ENCODE measurements at regions not wholly inside any gene's neighbourhood (a gene's known extent, or its start where the extent isn't known, plus 50 kb on each side); places are given as distances from the start of the nearest gene placed in this dataset.
"Not testable (repeated sequence)": the region's sequence is repeated elsewhere in the genome, so short reads cannot be mapped to it uniquely, and the experiment has no call there.

- DNase-seq (ENCODE audit: low read depth, low spot score), result no peak
- in situ Hi-C loops (cut with HindIII; ENCODE audit: low pct_unique_long_range_greater_than_20kb, low sequenced_read_pairs), result no loop called here
Observed at GRCh38 chr11:70900540-70900939, 351.8 kb downstream of the SHANK2 start.

- in situ Hi-C loops (cut with HindIII; ENCODE audit: low pct_unique_long_range_greater_than_20kb, low sequenced_read_pairs), result no loop called here
- DNase-seq (ENCODE audit: low read depth, low spot score), result no peak
Observed at GRCh38 chr11:70901951-70902521, 350.3 kb downstream of the SHANK2 start.

- in situ Hi-C loops (cut with HindIII; ENCODE audit: low pct_unique_long_range_greater_than_20kb, low sequenced_read_pairs); DNase-seq (ENCODE audit: low read depth, low spot score): not testable (repeated sequence)
Observed at GRCh38 chr11:70903229-70903628, 349.1 kb downstream of the SHANK2 start.

DNA sequence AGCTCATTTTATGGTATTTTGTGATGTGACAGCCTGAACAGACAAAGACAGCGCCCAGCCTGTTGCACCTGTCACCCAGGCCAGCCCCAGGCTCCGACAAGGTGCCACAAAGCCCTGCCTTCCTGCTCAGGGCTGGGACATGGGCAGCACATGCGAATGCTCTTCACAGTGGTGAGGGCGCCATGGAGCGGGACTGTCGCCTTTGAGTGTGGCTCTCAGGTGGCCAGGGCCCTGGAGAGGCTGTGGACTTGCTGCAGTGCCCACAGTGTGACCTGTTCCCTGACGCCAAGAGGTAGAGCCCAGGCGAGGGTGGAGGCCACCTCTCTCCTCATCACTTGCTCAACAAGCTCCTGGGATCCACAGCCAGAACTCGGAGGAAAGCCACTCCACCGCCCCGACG lies 346.3 kb downstream of the SHANK2 start:
- DNase-seq (ENCODE audit: low read depth, low spot score), result no peak
- in situ Hi-C loops (cut with HindIII; ENCODE audit: low pct_unique_long_range_greater_than_20kb, low sequenced_read_pairs), result no loop called here

DNA sequence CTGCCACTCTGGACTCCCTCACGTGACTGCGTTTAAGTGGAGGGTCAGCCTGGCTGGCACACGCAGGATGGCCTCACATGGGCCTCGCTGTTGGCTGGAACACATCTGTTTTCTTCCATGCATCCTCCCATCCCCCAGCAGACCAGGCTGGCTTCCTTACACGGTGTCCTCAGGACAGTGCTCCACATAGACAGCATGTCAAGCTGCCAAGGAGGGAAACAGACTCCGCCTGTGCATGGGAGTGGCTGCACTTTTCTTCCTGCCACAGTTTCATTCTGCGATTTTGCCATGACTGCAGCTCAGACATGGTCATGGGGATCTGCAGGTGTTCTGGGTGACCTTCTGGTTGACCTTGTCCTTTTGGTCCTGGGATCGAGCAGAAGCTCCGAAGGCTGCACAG lies 344.2 kb downstream of the SHANK2 start:
- in situ Hi-C loops (cut with HindIII; ENCODE audit: low pct_unique_long_range_greater_than_20kb, low sequenced_read_pairs), result no loop called here
- no peak for DNase-seq (ENCODE audit: low read depth, low spot score)

DNA sequence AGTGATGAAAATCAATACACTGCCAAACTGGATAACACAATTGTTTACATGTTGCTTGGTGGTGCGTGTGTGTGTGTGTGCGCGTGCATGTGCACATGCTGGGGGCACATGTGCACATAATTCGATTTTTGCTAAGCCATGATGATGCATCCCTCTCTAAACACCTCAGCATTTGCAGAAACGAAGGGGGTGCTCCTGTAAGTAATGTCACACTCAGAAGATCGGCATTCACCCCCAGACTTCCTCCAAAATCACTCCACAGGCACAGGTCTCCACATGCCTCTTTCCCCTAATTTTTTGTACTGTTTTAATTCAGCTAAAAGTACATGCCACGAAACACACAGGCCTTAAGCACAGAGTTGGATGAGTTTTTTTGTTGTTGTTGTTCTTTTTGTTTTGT lies 341.5 kb downstream of the SHANK2 start:
- in situ Hi-C loops (cut with HindIII; ENCODE audit: low pct_unique_long_range_greater_than_20kb, low sequenced_read_pairs), result no loop called here
- DNase-seq (ENCODE audit: low read depth, low spot score), result no peak

GRCh38 chr11:70912226-70912840 lies 340.0 kb downstream of the SHANK2 start:
- in situ Hi-C loops (cut with HindIII; ENCODE audit: low pct_unique_long_range_greater_than_20kb, low sequenced_read_pairs), result no loop called here
- DNase-seq (ENCODE audit: low read depth, low spot score), result no peak

DNA sequence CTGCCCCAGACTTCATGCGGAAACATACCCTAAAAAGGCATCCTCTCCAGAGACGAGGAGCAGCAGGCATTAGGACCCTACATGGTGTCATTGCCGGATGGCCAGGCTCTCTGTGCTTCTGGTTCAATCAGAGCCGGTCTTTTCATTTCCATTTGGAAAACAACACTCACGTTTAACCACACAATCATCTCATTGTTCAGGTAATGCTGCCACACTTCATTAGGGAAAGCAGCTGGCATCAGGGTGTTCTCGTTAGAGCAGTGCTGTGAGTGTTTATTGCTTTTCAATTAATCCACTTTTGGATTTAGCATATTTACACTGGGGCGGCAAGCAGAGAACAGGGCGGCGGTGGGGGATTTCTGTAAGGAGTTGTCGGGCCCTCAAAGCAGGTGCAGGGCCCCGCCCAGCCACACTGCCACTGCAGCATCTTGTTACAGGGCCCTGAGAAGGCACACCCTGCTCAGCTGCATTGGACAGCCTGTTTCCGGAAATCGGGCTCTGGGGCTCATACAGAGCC lies 338.6 kb downstream of the SHANK2 start:
- in situ Hi-C loops (cut with HindIII; ENCODE audit: low pct_unique_long_range_greater_than_20kb, low sequenced_read_pairs), result no loop called here
- no peak for DNase-seq (ENCODE audit: low read depth, low spot score)

DNA sequence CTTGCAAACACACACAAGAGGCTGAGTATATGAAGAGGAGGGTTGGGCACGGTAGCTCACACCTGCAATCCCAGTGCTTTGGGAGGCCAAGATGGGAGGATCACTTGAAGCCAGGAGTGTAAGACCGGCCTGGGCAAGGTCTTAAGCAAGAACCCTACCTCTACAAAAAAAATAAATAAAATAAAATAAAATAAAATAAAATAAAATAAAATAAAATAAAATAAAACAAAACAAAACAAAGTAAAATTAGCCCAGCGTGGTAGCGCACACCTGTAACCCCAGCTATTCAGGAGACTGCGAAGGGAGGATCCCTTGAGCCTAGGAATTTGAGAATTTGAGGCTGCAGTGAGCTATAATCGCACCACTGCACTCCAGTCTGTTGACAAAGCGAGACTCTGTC lies 337.9 kb downstream of the SHANK2 start:
- in situ Hi-C loops (cut with HindIII; ENCODE audit: low pct_unique_long_range_greater_than_20kb, low sequenced_read_pairs), result no loop called here
- no peak for DNase-seq (ENCODE audit: low read depth, low spot score)

- in situ Hi-C loops (cut with HindIII; ENCODE audit: low pct_unique_long_range_greater_than_20kb, low sequenced_read_pairs), result no loop called here
- DNase-seq (ENCODE audit: low read depth, low spot score), result no peak
Observed at GRCh38 chr11:70915158-70915985, 337.0 kb downstream of the SHANK2 start.

DNA sequence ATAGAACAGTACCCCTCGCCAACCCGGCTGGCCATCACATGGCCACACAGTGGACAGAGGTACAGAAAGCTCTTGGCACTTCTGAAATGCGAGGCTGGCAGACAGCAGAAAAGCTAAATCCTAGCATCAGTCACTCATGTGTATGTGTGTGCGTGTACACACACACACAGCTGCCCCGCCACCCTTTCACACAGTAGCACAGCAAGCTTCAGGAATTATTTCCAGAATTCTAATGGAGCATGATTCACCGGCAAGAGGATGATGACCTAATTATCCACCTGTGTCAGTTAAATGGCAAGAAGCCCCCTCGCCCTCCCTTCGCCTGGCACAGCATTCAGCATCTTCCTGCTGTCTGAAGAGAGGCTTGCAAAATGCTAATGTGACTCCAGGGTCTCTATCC lies 336.0 kb downstream of the SHANK2 start:
- in situ Hi-C loops (cut with HindIII; ENCODE audit: low pct_unique_long_range_greater_than_20kb, low sequenced_read_pairs), result no loop called here
- DNase-seq (ENCODE audit: low read depth, low spot score), result no peak

DNA sequence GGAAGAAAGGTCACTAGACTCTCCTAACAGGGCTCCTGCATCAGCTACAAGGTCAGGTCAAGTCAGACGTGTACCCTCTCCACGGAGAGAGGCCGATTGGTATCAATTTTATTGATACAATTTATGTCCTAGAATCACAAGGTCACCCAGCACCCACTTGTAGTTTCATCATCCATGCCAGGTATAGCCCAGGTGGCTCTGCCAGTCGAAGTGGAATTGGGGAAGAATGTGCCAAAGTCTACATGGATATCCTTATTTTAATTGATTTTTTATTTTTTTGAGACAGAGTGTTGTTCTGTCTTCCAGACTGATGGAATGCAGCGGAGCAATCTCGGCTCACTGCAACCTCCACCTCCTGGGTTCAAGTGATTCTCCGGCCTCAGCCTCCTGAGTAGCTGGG lies 334.1 kb downstream of the SHANK2 start:
- in situ Hi-C loops (cut with HindIII; ENCODE audit: low pct_unique_long_range_greater_than_20kb, low sequenced_read_pairs), result no loop called here
- no peak for DNase-seq (ENCODE audit: low read depth, low spot score)

DNA sequence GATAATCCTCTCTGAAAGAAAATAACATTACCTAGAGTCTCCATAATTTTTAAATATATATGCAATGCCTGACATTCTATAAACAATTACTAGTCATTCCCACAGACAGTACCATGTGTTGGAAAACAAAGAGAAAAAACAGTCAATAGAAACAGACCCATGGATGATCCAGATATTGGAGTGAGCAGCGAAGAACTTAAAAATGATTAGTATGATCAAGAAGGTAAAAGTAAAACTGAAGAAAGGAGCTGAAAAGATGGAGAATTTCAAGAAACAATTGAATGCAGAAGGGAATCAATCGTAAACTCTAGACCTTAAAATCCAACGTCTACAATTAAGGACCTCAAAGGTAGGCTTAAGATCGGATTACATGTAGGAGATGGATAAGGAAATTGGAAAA lies 330.6 kb downstream of the SHANK2 start:
- in situ Hi-C loops (cut with HindIII; ENCODE audit: low pct_unique_long_range_greater_than_20kb, low sequenced_read_pairs), result no loop called here

GRCh38 chr11:70924108-70924507 lies 328.3 kb downstream of the SHANK2 start:
- DNase-seq (ENCODE audit: low read depth, low spot score), result no peak
- in situ Hi-C loops (cut with HindIII; ENCODE audit: low pct_unique_long_range_greater_than_20kb, low sequenced_read_pairs), result no loop called here

More for the DNA sequence above, 330.6 kb downstream of the SHANK2 start:
- DNase-seq (ENCODE audit: low read depth, low spot score), result no peak

GRCh38 chr11:70925238-70925637 lies 327.1 kb downstream of the SHANK2 start:
- DNase-seq (ENCODE audit: low read depth, low spot score), result no peak

DNA sequence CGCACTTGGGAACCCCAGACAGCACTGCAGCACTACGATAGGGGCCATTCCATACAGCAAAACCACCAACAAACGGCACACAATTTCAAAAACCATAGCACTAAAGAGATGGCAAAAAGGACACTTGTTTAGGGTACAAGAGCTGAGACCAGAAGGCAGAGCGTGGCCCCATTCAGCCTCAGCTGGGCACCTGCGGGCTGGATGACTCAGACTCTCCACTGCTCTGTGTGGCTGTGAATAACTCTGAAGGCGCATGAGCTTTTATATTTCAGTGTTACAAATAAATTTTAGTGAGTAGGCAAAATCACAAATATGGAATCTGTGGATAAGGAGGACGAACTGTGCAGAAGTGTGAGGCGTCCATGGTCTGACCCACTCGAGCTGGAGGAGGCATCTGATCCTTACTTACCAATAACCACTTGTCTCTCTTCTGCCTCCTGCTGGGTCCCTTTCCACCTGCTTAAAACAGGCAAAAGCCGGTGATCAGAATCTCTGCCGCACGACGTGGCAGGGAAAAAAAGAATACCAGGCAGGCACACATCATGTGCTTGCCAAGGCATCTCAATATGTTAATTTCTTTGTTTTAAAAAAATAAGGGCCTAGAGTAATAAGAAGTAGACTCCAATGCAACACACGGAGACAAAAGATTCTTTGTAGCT lies 325.7 kb downstream of the SHANK2 start:
- DNase-seq (ENCODE audit: low read depth, low spot score), result no peak

More at GRCh38 chr11:70925238-70925637, 327.1 kb downstream of the SHANK2 start:
- in situ Hi-C loops (cut with HindIII; ENCODE audit: low pct_unique_long_range_greater_than_20kb, low sequenced_read_pairs), result no loop called here

DNA sequence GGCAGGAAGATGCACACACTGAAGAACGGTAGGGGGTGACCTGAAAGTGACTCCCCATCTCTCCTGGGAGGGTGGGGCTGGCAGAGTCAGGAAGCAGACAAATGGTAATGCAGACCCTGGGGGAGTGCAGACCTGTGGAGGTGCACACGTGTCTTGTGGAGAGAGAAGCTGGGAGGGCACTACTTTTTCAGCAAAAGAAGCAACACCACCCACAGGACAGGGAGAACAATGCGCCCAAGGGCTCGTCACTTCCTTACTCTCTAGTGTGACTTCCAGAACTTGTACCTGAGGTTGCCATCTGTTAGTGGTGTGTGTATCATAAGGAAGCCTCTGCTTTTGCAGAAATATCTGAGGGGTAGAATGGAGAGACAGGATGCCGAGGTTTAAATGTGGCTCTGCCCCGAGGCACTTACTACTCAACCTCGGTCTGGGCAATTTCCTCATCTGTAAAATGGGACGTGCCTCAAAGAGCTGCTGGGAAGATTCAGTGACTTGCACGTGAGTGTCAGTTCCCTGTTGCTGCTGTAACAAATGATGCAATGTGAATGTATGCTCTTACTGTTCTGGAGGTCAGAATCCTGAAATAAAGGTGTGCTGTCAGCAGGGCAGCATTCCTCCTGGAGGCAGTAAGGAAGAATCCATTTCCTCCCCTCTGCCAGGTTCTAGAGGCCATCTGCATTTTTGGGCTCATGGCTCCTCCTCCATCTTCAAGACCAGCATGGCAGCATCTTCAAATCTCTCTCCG lies 323.4 kb downstream of the SHANK2 start:
- in situ Hi-C loops (cut with HindIII; ENCODE audit: low pct_unique_long_range_greater_than_20kb, low sequenced_read_pairs), result no loop called here
- DNase-seq (ENCODE audit: low read depth, low spot score), result no peak

More for the DNA sequence above, 325.7 kb downstream of the SHANK2 start:
- in situ Hi-C loops (cut with HindIII; ENCODE audit: low pct_unique_long_range_greater_than_20kb, low sequenced_read_pairs), result no loop called here

DNA sequence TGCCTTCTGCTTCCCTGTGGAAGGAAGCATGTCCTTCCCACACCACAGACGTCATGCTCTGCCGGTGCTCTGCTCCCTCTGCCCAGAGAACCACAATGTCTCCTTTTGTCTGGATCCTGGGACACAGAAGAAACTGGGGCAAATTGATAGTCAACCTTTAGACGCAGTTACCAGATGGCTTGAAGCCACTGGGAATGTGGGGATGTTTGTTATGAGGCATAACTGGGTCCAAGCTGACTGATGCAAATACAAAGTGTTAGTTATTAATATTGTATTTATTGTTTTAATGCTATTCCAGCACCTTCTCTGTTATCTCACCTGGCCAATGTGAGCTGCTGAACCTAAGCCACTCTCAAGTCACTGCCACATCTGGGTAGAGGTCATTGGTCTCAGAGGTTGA lies 322.2 kb downstream of the SHANK2 start:
- in situ Hi-C loops (cut with HindIII; ENCODE audit: low pct_unique_long_range_greater_than_20kb, low sequenced_read_pairs), result no loop called here
- DNase-seq (ENCODE audit: low read depth, low spot score), result no peak

Data from SK-MEL-5 (cell line).